Keratinocyte (primary cell): ENCODE measurements at regions not wholly inside any gene's neighbourhood (a gene's known extent, or its start where the extent isn't known, plus 50 kb on each side); places are given as distances from the start of the nearest gene placed in this dataset.
A peak's percentile ranks its signal among the peaks of the same experiment; 100 is the strongest.

Experiments used
- DNase-seq: peaks from one replicate; pipeline ENCODE4 v3.0.0-alpha.2; 2011; ENCODE audit warnings: low read depth, missing footprints, low spot score
- FAIRE-seq: peaks from 2 replicates; lab custom pipeline; 2011; peaks lifted over from hg19 to GRCh38; lab: Jason Lieb, UNC
- H2AFZ ChIP-seq: 2 replicates; pipeline ENCODE4 v1.6.0; 2012; ENCODE audit warnings: low read length, control low read depth, inconsistent platforms; ENCODE audit not compliant: control insufficient read depth
- H3K27ac ChIP-seq: 2 replicates; pipeline ENCODE4 v1.5.1; 2011; ENCODE audit warnings: low read length; ENCODE audit not compliant: control insufficient read depth, insufficient read depth
- H3K27me3 ChIP-seq: 3 replicates; pipeline ENCODE4 v1.6.0; 2011; ENCODE audit warnings: low read length; ENCODE audit not compliant: control insufficient read depth, insufficient read depth; ENCODE audit errors: extremely low read depth
- H3K36me3 ChIP-seq, 2 experiments: 2 replicates in 1 of 2; 3 replicates in 1 of 2; pipeline ENCODE4 v1.5.1; 2011; ENCODE audit warnings: low read length in 2 of 2, mild to moderate bottlenecking in 1 of 2; ENCODE audit not compliant: control insufficient read depth in 2 of 2, insufficient read depth in 2 of 2; ENCODE audit errors: extremely low read depth in 1 of 2
- H3K4me1 ChIP-seq: 3 replicates; pipeline ENCODE4 v1.5.1; 2011; ENCODE audit warnings: low read length; ENCODE audit not compliant: control insufficient read depth, insufficient read depth; ENCODE audit errors: extremely low read depth
- H3K4me2 ChIP-seq: 3 replicates; pipeline ENCODE4 v1.6.0; 2011; ENCODE audit warnings: low read depth, low read length; ENCODE audit not compliant: control insufficient read depth, insufficient read depth; ENCODE audit errors: extremely low read depth
- H3K4me3 ChIP-seq, 3 experiments: fragments of 200-600 bp in 1 of 3; sonication (generic) in 1 of 3; 2 replicates in 2 of 3; 3 replicates in 1 of 3; pipeline ENCODE4 v1.5.1; 2011 to 2016; ENCODE audit warnings: low read length in 3 of 3, mild to moderate bottlenecking in 3 of 3, control low read depth in 2 of 3, inconsistent platforms in 1 of 3, low read depth in 1 of 3, mixed read lengths in 1 of 3, mixed run types in 1 of 3, moderate library complexity in 1 of 3; ENCODE audit not compliant: control insufficient read depth in 2 of 3, insufficient read depth in 2 of 3; ENCODE audit errors: extremely low read depth in 1 of 3
- H3K79me2 ChIP-seq: 2 replicates; pipeline ENCODE4 v1.6.0; 2012; ENCODE audit warnings: low read length; ENCODE audit not compliant: control insufficient read depth, insufficient read depth
- H3K9ac ChIP-seq: 3 replicates; pipeline ENCODE4 v1.6.0; 2011; ENCODE audit warnings: low read length; ENCODE audit not compliant: control insufficient read depth, insufficient read depth; ENCODE audit errors: extremely low read depth
- H3K9me1 ChIP-seq: 3 replicates; pipeline ENCODE4 v1.6.0; 2011; ENCODE audit warnings: low read length; ENCODE audit not compliant: control insufficient read depth, insufficient read depth; ENCODE audit errors: extremely low read depth
- H3K9me3 ChIP-seq: 2 replicates; pipeline ENCODE4 v1.5.1; 2012; ENCODE audit warnings: low read depth, low read length; ENCODE audit not compliant: control insufficient read depth
- H4K20me1 ChIP-seq: 3 replicates; pipeline ENCODE4 v1.6.0; 2011; ENCODE audit warnings: low read length; ENCODE audit not compliant: control insufficient read depth, insufficient read depth; ENCODE audit errors: extremely low read depth
- CTCF ChIP-seq, 3 experiments: IDR thresholded peaks in 1 of 3; conservative IDR thresholded peaks in 1 of 3; optimal IDR thresholded peaks in 1 of 3; 2 replicates in 2 of 3; 3 replicates in 1 of 3; pipeline versions ENCODE3 to v1.5.1; 2011; ENCODE audit warnings: low read length in 3 of 3, mild to moderate bottlenecking in 3 of 3, moderate library complexity in 2 of 3, control low read depth in 1 of 3, inconsistent platforms in 1 of 3; ENCODE audit not compliant: insufficient read depth in 2 of 3; ENCODE audit errors: extremely low read depth in 1 of 3
- EZH2 ChIP-seq: IDR thresholded peaks from one replicate; pipeline ENCODE4 v1.6.1; 2012; ENCODE audit warnings: inconsistent platforms, mild to moderate bottlenecking, low read length, moderate library complexity
- dilution Hi-C: fragments of 300-500 bp; cut with MboI; formaldehyde crosslinking; loops from one replicate; pipeline ENCODE4 v1.7.0; 2020; ENCODE audit warnings: low sequenced_read_pairs; ENCODE audit not compliant: extremely low pct_ligation_motif_present

- Histone ChIP-seq H3K4me1 (peaks cover 10% of the 10 kb centered on the region), H3K9ac (no peak overlapping the region), H3K9me3 (no peaks in the 10 kb centered on the region), H3K27ac (no peak overlapping the region), H3K79me2 (no peaks in the 10 kb centered on the region), H3K4me3 (no peak overlapping the region), H3K27me3 (no peaks in the 10 kb centered on the region), H3K36me3 (no peaks in the 10 kb centered on the region), H2AFZ (no peak overlapping the region), H4K20me1 (no peaks in the 10 kb centered on the region), H3K9me1 (no peaks in the 10 kb centered on the region), H3K4me2 (no peak overlapping the region)
- DNase-seq (no peak), FAIRE-seq (no peak)
- no peak for TF ChIP-seq EZH2
- dilution Hi-C loops = no loop called here
Measured at GRCh38 chr6:14783594-14783993, 462.3 kb upstream of the JARID2 start.

- DNase-seq = no peak
- Histone ChIP-seq H4K20me1 (no peaks in the 10 kb centered on the region), H3K9me1 (no peaks in the 10 kb centered on the region), H3K4me3 (peak overlapping the region in 2 of 3 experiments; percentile 4 to 21), H3K9me3 (no peaks in the 10 kb centered on the region), H3K36me3 (no peaks in the 10 kb centered on the region), H3K27ac (peak overlapping the region; percentile 13), H2AFZ (peak overlapping the region; percentile 99), H3K4me1 (peaks cover 10% of the 10 kb centered on the region), H3K4me2 (peak overlapping the region; percentile 81), H3K79me2 (no peaks in the 10 kb centered on the region), H3K27me3 (no peaks in the 10 kb centered on the region), H3K9ac (peak overlapping the region; percentile 43)
- FAIRE-seq = peak; percentile 44
- dilution Hi-C loops = no loop called here
- TF ChIP-seq CTCF (optimal IDR thresholded peaks at IDR 0.05 in 1 of 3, IDR thresholded peaks at IDR 0.05 in 1 of 3, conservative IDR thresholded peaks at IDR 0.05 in 1 of 3; ENCODE audit: extremely low read depth in 1 of 3, insufficient read depth in 2 of 3, low read length in 3 of 3) (no peak), EZH2 (no peak)
Measured at GRCh38 chr6:14784596-14785492, 461.0 kb upstream of the JARID2 start.
